ENCODE measurements at regions not wholly inside any gene's neighbourhood (a gene's known extent, or its start where the extent isn't known, plus 50 kb on each side); places are given as distances from the start of the nearest gene placed in this dataset.
A peak's percentile ranks its signal among the peaks of the same experiment; 100 is the strongest.

DNA sequence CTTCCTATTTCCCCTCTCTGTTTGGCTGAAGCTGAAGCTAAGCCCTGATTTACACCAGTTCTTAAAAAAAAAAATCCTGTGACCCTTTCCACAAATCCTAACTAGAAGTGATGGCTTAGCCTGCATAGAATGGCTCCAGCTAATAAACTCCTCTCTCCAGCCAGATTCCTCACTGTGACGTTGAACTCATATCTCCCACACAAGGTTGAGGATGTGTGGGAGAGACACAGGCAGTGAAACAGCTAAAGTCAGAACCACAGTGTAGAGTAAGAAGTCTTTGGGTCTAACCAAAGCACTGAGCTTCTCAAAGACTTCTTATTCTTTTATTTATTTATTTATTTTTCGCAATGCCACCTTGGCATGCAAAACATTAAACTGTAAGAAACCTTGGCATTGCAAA is 268.3 kb downstream of the SNX13 start:
- TF ChIP-seq, protein P1, sequence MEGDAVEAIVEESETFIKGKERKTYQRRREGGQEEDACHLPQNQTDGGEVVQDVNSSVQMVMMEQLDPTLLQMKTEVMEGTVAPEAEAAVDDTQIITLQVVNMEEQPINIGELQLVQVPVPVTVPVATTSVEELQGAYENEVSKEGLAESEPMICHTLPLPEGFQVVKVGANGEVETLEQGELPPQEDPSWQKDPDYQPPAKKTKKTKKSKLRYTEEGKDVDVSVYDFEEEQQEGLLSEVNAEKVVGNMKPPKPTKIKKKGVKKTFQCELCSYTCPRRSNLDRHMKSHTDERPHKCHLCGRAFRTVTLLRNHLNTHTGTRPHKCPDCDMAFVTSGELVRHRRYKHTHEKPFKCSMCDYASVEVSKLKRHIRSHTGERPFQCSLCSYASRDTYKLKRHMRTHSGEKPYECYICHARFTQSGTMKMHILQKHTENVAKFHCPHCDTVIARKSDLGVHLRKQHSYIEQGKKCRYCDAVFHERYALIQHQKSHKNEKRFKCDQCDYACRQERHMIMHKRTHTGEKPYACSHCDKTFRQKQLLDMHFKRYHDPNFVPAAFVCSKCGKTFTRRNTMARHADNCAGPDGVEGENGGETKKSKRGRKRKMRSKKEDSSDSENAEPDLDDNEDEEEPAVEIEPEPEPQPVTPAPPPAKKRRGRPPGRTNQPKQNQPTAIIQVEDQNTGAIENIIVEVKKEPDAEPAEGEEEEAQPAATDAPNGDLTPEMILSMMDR (IDR thresholded peaks at IDR 0.05; ENCODE audit: unreplicated experiment): no peak
- ChIA-PET CTCF (interaction anchor here (0.6 to 2.4 kb wide), 11 partner anchors 9 to 954 kb away, joined by 3 to 9 read pairs (median 4); no protein-coding TSS in a partner anchor), POLR2A (interaction anchor here (0.6 to 2.2 kb wide), 7 partner anchors 9 to 824 kb away, joined by 3 to 18 read pairs (median 3); partner anchors contain the start of gene HDAC9)
- no peaks in the 10 kb centered on the region for H3K36me3 Mint-ChIP-seq (ENCODE audit: insufficient read depth, unreplicated experiment)
- peaks cover 38% of the 10 kb centered on the region for H3K4me1 Mint-ChIP-seq (ENCODE audit: insufficient read depth, unreplicated experiment)
- no peak overlapping the region for H3K27ac Mint-ChIP-seq (ENCODE audit: low read depth, unreplicated experiment)
- intact Hi-C loops (cut with micrococcal nuclease): no loop called here
- H3K9me3 Mint-ChIP-seq (ENCODE audit: unreplicated experiment): no peaks in the 10 kb centered on the region
- H3K4me3 Mint-ChIP-seq (ENCODE audit: unreplicated experiment): no peak overlapping the region
- no TSS peak for BruUV-seq (replicated peaks)
- no peak for DNase-seq (ENCODE audit: unreplicated experiment)
- H3K27me3 Mint-ChIP-seq (ENCODE audit: insufficient read depth, unreplicated experiment): no peaks in the 10 kb centered on the region

DNA sequence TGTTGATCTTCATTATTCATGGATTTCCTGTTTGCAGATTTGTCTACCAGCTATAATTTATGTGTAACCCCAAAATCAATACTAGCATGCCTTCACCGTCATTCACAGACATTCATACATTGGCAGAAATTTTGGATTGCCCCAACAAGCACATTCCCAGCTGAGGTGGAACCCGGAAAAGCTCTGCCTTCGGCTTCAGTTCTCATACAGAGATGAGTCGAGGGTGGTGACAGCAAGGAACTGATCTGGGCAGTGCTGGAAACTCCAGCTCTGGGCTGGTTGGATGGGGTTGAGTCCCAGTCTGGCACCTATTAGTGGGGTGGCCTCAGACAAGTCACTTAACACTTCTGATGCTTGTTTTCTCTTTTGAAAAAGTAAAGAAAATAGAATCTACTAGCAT is 267.5 kb downstream of the SNX13 start:
- Mint-ChIP-seq H3K36me3 (ENCODE audit: insufficient read depth, unreplicated experiment) (no peaks in the 10 kb centered on the region), H3K27ac (ENCODE audit: low read depth, unreplicated experiment) (no peak overlapping the region), H3K27me3 (ENCODE audit: insufficient read depth, unreplicated experiment) (no peaks in the 10 kb centered on the region), H3K4me3 (ENCODE audit: unreplicated experiment) (no peak overlapping the region), H3K4me1 (ENCODE audit: insufficient read depth, unreplicated experiment) (peaks cover 43% of the 10 kb centered on the region), H3K9me3 (ENCODE audit: unreplicated experiment) (no peaks in the 10 kb centered on the region)
- DNase-seq (ENCODE audit: unreplicated experiment): no peak
- CTCF ChIA-PET: interaction anchor here (0.5 to 2.4 kb wide), 11 partner anchors 8 to 896 kb away, joined by 3 to 9 read pairs (median 3); no protein-coding TSS in a partner anchor
- intact Hi-C loops (cut with micrococcal nuclease): no loop called here
- POLR2A ChIA-PET: interaction anchor here (0.6 to 2.2 kb wide), 9 partner anchors 8 to 823 kb away, joined by 3 to 18 read pairs (median 3); partner anchors contain the start of gene HDAC9
- TF ChIP-seq, protein P1 (IDR thresholded peaks at IDR 0.05; ENCODE audit: unreplicated experiment): no peak
- no TSS peak for BruUV-seq (replicated peaks)

DNA sequence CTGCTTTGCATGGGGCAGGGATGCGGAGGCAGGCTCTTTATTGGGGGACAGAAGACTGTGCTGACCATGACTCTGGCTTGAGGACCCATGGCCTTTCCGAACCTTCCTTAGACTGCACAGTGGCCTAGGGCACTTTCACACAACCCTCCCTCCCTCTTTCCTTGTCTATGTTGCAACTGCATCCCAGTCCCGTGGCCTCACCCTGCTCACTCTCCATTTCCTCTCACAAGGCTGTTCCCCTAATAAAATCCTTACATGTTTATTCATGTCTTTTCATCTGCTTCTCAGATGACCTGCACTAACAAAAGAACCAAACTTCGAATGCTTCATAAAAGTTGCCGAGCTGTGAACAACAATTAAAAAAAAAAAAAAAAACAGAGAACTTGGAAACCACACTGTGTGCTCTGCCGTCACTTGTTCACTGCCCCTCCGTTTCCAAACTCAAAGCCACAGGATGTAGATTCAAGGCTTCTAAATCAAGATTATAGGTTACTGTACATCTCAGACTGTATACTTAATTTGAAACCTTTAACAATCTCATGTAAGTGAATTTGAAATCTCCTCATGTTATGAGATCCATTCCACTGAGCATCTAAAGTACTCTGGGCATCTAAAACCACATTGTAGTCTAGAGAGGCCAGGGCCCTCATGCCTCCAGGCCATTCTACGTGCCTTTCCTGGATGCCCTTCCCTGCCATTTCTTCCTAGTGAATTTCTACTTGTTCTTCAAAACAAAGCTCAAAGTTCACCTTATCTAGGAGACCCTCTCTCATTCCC is 265.9 kb downstream of the SNX13 start:
- H3K27ac Mint-ChIP-seq (ENCODE audit: low read depth, unreplicated experiment): peak overlapping the region; percentile 97
- no peaks in the 10 kb centered on the region for H3K9me3 Mint-ChIP-seq (ENCODE audit: unreplicated experiment)
- peak; percentile 79 for DNase-seq (ENCODE audit: unreplicated experiment)
- peaks cover 59% of the 10 kb centered on the region for H3K4me1 Mint-ChIP-seq (ENCODE audit: insufficient read depth, unreplicated experiment)
- H3K36me3 Mint-ChIP-seq (ENCODE audit: insufficient read depth, unreplicated experiment): peaks cover under 1% of the 10 kb centered on the region
- no TSS peak for BruUV-seq (replicated peaks)
- CTCF ChIA-PET: interaction anchor here (0.5 to 2.4 kb wide), 5 partner anchors 7 to 141 kb away, joined by 3 to 6 read pairs (median 3); no protein-coding TSS in a partner anchor
- TF ChIP-seq, protein P1 (IDR thresholded peaks at IDR 0.05; ENCODE audit: unreplicated experiment): no peak
- H3K27me3 Mint-ChIP-seq (ENCODE audit: insufficient read depth, unreplicated experiment): no peaks in the 10 kb centered on the region
- POLR2A ChIA-PET: interaction anchor here (0.9 to 2.5 kb wide), 15 partner anchors 9 to 835 kb away, joined by 3 to 17 read pairs (median 6); partner anchors contain the start of gene SNX13
- intact Hi-C loops (cut with micrococcal nuclease): no loop called here
- H3K4me3 Mint-ChIP-seq (ENCODE audit: unreplicated experiment): no peak overlapping the region

DNA sequence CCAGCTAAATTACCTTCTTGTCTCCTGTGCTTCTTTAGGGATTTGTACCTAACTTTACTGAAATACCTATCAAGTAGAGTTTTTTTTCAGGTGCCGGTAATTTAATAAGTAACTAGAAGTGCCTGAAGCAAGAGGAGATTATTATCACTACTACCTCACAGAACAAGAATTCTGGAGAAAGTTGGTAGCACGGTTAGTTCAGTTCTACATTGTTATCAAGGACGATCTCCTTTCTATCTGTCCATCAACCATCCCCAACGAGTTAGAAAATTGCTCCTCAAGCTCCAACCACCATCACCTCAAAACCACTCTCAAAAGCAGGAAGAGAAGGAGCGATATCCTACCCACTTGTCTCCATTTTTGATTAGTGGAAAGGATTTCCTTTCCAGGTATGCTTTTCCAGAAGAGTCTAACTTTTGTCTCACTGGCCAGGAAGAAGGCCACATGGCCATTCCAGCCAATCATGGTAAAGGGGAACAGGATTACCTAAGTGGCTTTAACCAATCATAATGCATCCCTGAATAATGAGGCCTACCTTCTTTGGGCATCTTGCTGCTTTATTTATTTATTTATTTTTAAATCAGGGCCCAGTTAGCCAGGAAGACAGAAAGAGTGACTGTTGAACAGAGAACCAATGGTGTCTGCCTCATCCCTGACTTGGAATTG is 265.2 kb downstream of the SNX13 start:
- POLR2A ChIA-PET: interaction anchor here (0.6 to 2.5 kb wide), 16 partner anchors 8 to 1485 kb away, joined by 3 to 17 read pairs (median 5); partner anchors contain the start of gene SNX13
- Mint-ChIP-seq H3K4me3 (ENCODE audit: unreplicated experiment) (no peak overlapping the region), H3K9me3 (ENCODE audit: unreplicated experiment) (no peaks in the 10 kb centered on the region), H3K4me1 (ENCODE audit: insufficient read depth, unreplicated experiment) (peaks cover 66% of the 10 kb centered on the region), H3K27ac (ENCODE audit: low read depth, unreplicated experiment) (peak overlapping the region; percentile 97), H3K36me3 (ENCODE audit: insufficient read depth, unreplicated experiment) (peaks cover 8% of the 10 kb centered on the region), H3K27me3 (ENCODE audit: insufficient read depth, unreplicated experiment) (no peaks in the 10 kb centered on the region)
- no peak for DNase-seq (ENCODE audit: unreplicated experiment)
- intact Hi-C loops (cut with micrococcal nuclease): no loop called here
- BruUV-seq (replicated peaks): no TSS peak
- TF ChIP-seq, protein P1 (IDR thresholded peaks at IDR 0.05; ENCODE audit: unreplicated experiment): no peak
- CTCF ChIA-PET: interaction anchor here (0.6 to 0.8 kb wide), 4 partner anchors 20 to 516 kb away, joined by 3 read pairs; no protein-coding TSS in a partner anchor
